ENCODE measurements at regions not wholly inside any gene's neighbourhood (a gene's known extent, or its start where the extent isn't known, plus 50 kb on each side); places are given as distances from the start of the nearest gene placed in this dataset.

DNA sequence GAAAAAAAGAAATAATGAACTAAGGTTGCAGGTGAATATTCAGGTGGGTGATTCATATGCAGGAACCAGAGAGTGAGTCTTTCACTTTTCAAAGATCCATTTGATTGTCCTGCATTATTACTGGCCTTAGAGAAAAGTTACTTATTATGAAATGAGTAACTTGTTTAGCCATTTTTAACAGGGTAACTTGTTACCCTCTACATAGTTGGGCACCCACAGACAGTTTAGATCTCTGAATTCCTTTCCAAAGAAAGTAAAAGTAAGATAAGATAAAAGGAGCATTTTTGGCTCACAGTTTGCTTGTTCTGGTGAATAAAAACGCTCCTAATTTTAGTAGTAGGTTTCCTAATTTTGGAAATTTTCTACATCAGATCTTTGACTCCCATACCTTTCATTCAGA is 54.1 kb upstream of the DAB2 start:
- TF ChIP-seq EZH2phosphoT487 (IDR thresholded peaks at IDR 0.05; ENCODE audit: low read length) (no peak), EZH2 (optimal IDR thresholded peaks at IDR 0.05; ENCODE audit: low read depth, low read length) (no peak)
- TF ChIP-seq, protein P1, sequence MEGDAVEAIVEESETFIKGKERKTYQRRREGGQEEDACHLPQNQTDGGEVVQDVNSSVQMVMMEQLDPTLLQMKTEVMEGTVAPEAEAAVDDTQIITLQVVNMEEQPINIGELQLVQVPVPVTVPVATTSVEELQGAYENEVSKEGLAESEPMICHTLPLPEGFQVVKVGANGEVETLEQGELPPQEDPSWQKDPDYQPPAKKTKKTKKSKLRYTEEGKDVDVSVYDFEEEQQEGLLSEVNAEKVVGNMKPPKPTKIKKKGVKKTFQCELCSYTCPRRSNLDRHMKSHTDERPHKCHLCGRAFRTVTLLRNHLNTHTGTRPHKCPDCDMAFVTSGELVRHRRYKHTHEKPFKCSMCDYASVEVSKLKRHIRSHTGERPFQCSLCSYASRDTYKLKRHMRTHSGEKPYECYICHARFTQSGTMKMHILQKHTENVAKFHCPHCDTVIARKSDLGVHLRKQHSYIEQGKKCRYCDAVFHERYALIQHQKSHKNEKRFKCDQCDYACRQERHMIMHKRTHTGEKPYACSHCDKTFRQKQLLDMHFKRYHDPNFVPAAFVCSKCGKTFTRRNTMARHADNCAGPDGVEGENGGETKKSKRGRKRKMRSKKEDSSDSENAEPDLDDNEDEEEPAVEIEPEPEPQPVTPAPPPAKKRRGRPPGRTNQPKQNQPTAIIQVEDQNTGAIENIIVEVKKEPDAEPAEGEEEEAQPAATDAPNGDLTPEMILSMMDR (IDR thresholded peaks at IDR 0.05; ENCODE audit: low read length): no peak
- H3K36me3 ChIP-seq (replicated peaks; ENCODE audit: insufficient read depth, low read length): no peaks in the 10 kb centered on the region
- no peaks in the 10 kb centered on the region for H3K79me2 ChIP-seq (ENCODE audit: low read length)
- peaks cover 13% of the 10 kb centered on the region for H3F3A ChIP-seq (ENCODE audit: insufficient read depth, low read length)
- no peaks in the 10 kb centered on the region for H4K20me1 ChIP-seq (ENCODE audit: insufficient read depth, low read length)
- H3K27ac ChIP-seq (ENCODE audit: low read length): no peak overlapping the region
- no peaks in the 10 kb centered on the region for H3K27me3 ChIP-seq (replicated peaks; ENCODE audit: insufficient read depth, low read length)
- no peak overlapping the region for H3K4me3 ChIP-seq (ENCODE audit: low read length)
- peaks cover 14% of the 10 kb centered on the region for H3K4me1 ChIP-seq (ENCODE audit: low read length)
- no peak for DNase-seq
- H3K9me3 ChIP-seq (replicated peaks; ENCODE audit: insufficient read depth, low read length): no peaks in the 10 kb centered on the region
- no peak overlapping the region for H3K4me2 ChIP-seq (ENCODE audit: low read depth, low read length)
- no peak overlapping the region for H3K9ac ChIP-seq (ENCODE audit: low read length)
- H2AFZ ChIP-seq (ENCODE audit: low read length): no peak overlapping the region
- H3K9me2 ChIP-seq (replicated peaks; ENCODE audit: insufficient read depth, low read length): no peaks in the 10 kb centered on the region

DNA sequence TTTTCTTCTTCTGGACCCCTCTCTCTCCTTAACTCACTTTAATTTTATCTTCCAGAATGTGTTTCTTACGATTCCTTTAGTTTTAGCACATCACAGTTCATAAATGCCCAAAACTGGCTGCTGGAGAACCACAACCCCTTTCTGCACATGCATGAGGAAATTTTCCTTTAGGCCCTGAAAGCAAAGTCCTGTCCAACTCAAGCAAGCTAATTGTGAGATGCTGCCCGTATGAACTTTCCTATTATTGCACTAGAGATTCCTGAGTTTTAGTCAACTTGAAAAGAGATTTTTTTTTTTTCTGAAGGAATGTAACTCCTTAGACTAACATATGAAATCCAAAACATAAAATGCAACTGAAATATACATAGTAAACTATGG is 52.1 kb upstream of the DAB2 start:
- no peak for DNase-seq
- H3K79me2 ChIP-seq (ENCODE audit: low read length): no peaks in the 10 kb centered on the region
- no peaks in the 10 kb centered on the region for H3K36me3 ChIP-seq (replicated peaks; ENCODE audit: insufficient read depth, low read length)
- H3K4me1 ChIP-seq (ENCODE audit: low read length): peaks cover 6% of the 10 kb centered on the region
- peaks cover 5% of the 10 kb centered on the region; the same call in 1 of the 2 replicates for H3F3A ChIP-seq (ENCODE audit: insufficient read depth, low read length)
- no peaks in the 10 kb centered on the region for H3K27me3 ChIP-seq (replicated peaks; ENCODE audit: insufficient read depth, low read length)
- H3K9me3 ChIP-seq (replicated peaks; ENCODE audit: insufficient read depth, low read length): no peaks in the 10 kb centered on the region
- H2AFZ ChIP-seq (ENCODE audit: low read length): no peak overlapping the region
- no peaks in the 10 kb centered on the region for H3K9me2 ChIP-seq (replicated peaks; ENCODE audit: insufficient read depth, low read length)
- no peak overlapping the region for H3K4me3 ChIP-seq (ENCODE audit: low read length)
- H4K20me1 ChIP-seq (ENCODE audit: insufficient read depth, low read length): no peaks in the 10 kb centered on the region
- no peak overlapping the region for H3K9ac ChIP-seq (ENCODE audit: low read length)
- no peak overlapping the region for H3K27ac ChIP-seq (ENCODE audit: low read length)
- H3K4me2 ChIP-seq (ENCODE audit: low read depth, low read length): no peak overlapping the region
- TF ChIP-seq EZH2 (optimal IDR thresholded peaks at IDR 0.05; ENCODE audit: low read depth, low read length): no peak
- TF ChIP-seq EZH2phosphoT487 (IDR thresholded peaks at IDR 0.05; ENCODE audit: low read length): no peak
- TF ChIP-seq, protein P1 (IDR thresholded peaks at IDR 0.05; ENCODE audit: low read length): no peak

DNA sequence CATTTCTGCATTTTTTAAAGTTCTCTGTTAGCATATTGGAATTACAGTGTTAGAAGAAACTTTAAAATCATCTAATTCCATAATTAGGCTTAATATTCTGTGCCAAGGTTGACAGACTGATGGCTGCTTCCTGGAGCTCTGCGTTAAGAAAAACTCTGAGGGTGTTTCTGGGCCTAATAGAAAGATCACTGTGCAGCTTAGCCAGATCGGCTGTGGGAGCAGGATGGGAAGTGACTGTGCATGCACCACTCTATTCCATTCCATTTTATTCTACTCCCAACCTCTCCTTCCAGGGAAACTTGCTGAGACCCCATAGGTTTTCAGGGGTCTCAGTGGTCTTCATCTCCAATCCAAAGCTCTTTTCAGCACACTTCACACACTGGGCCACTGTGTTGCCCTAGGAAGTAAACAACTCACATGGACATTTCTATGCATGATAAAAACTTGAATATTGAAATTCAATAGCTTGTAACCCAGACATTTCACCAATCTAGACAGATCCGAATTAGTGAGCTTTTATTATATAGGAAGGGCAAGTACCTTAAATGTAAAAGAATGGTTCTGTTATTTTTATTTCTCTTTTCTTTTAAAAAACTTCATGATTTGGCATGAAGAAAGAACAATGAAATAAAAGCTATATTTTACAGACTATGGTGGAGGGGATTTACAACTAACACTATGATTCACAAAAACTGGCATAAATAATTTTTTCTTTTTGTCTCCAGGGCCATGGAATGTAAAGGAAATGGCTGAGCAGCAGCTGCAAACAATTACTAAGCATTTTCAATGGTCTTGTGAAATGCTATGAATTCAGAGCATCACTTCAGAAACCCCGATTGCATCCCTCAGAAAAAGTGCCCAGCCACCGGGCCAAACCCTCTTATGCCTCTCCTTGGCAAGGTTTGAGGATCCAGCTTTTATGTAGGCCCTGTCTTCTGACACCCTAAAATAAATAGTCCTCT is 51.4 kb upstream of the DAB2 start:
- DNase-seq: no peak
- no peak overlapping the region for H3K4me2 ChIP-seq (ENCODE audit: low read depth, low read length)
- H3K27ac ChIP-seq (ENCODE audit: low read length): no peak overlapping the region
- no peaks in the 10 kb centered on the region for H3F3A ChIP-seq (ENCODE audit: insufficient read depth, low read length)
- H4K20me1 ChIP-seq (ENCODE audit: insufficient read depth, low read length): no peaks in the 10 kb centered on the region
- no peak overlapping the region for H2AFZ ChIP-seq (ENCODE audit: low read length)
- no peaks in the 10 kb centered on the region for H3K4me1 ChIP-seq (ENCODE audit: low read length)
- no peak overlapping the region for H3K9ac ChIP-seq (ENCODE audit: low read length)
- no peaks in the 10 kb centered on the region for H3K27me3 ChIP-seq (replicated peaks; ENCODE audit: insufficient read depth, low read length)
- no peaks in the 10 kb centered on the region for H3K36me3 ChIP-seq (replicated peaks; ENCODE audit: insufficient read depth, low read length)
- no peaks in the 10 kb centered on the region for H3K79me2 ChIP-seq (ENCODE audit: low read length)
- H3K4me3 ChIP-seq (ENCODE audit: low read length): no peak overlapping the region
- TF ChIP-seq, protein P1 (IDR thresholded peaks at IDR 0.05; ENCODE audit: low read length): no peak
- TF ChIP-seq EZH2phosphoT487 (IDR thresholded peaks at IDR 0.05; ENCODE audit: low read length) (no peak), EZH2 (optimal IDR thresholded peaks at IDR 0.05; ENCODE audit: low read depth, low read length) (no peak)
- H3K9me2 ChIP-seq (replicated peaks; ENCODE audit: insufficient read depth, low read length): no peaks in the 10 kb centered on the region
- no peaks in the 10 kb centered on the region for H3K9me3 ChIP-seq (replicated peaks; ENCODE audit: insufficient read depth, low read length)

Data from MM.1S (cell line).